OCI-LY3 (cell line): ENCODE measurements at regions not wholly inside any gene's neighbourhood (a gene's known extent, or its start where the extent isn't known, plus 50 kb on each side); places are given as distances from the start of the nearest gene placed in this dataset.

Experiments
- CTCF ChIP-seq: fragments of 200-600, 300-600 bp; sonication (generic); IDR thresholded peaks from 2 replicates; pipeline ENCODE4 v1.5.1; 2014; ENCODE audit warnings: antibody characterized with exemption, low read length, low read depth
- EZH2phosphoT487 ChIP-seq: fragments of 200-600 bp; shearing (Covaris generic); IDR thresholded peaks from 2 replicates; pipeline ENCODE4 v1.6.1; 2018; ENCODE audit warnings: antibody characterized with exemption, mixed run types, low read depth

GRCh38 chr2:57569396-57569795 lies 477.2 kb upstream of the VRK2 start:
- TF ChIP-seq CTCF (no peak), EZH2phosphoT487 (no peak)
